OCI-LY3 (cell line): ENCODE measurements at regions not wholly inside any gene's neighbourhood (a gene's known extent, or its start where the extent isn't known, plus 50 kb on each side); places are given as distances from the start of the nearest gene placed in this dataset.

ENCODE experiments used
- H2AFZ ChIP-seq: fragments of 200-600, 300-600 bp; shearing (Covaris generic); 2 replicates; pipeline ENCODE4 v1.6.0; 2014; ENCODE audit warnings: antibody characterized with exemption, low read depth, low read length
- H3K27ac ChIP-seq: fragments of 200-600, 300-600 bp; sonication (generic); 2 replicates; pipeline ENCODE4 v1.5.1; 2014; ENCODE audit warnings: mild to moderate bottlenecking, low read length, moderate library complexity, mixed read lengths
- H3K27me3 ChIP-seq: fragments of 200-600, 300-600 bp; sonication (generic); 2 replicates; pipeline ENCODE4 v1.6.1; 2014; ENCODE audit warnings: low read depth, low read length, mixed read lengths
- H3K36me3 ChIP-seq: fragments of 200-600, 300-600 bp; sonication (generic); replicated peaks from 2 replicates; pipeline ENCODE3; 2014; ENCODE audit warnings: low read depth, low read length, mixed read lengths
- H3K4me1 ChIP-seq: fragments of 300-600, 200-600 bp; sonication (generic); 2 replicates; pipeline ENCODE4 v1.6.1; 2014; ENCODE audit warnings: low read length, mixed read lengths
- H3K4me2 ChIP-seq: fragments of 200-600, 300-600 bp; sonication (generic); 2 replicates; pipeline ENCODE4 v1.6.1; 2014; ENCODE audit warnings: low read length, mixed read lengths
- H3K4me3 ChIP-seq: fragments of 300-600, 200-600 bp; sonication (generic); 2 replicates; pipeline ENCODE4 v1.5.1; 2014; ENCODE audit warnings: antibody characterized with exemption, mild to moderate bottlenecking, low read length, moderate library complexity
- H3K79me2 ChIP-seq: fragments of 300-600, 200-600 bp; shearing (Covaris generic); 2 replicates; pipeline ENCODE4 v1.6.1; 2014; ENCODE audit warnings: mild to moderate bottlenecking, low read length, mixed read lengths
- H3K9ac ChIP-seq: fragments of 300-600, 200-600 bp; shearing (Covaris generic); 2 replicates; pipeline ENCODE4 v1.6.0; 2014; ENCODE audit warnings: mild to moderate bottlenecking, low read length, moderate library complexity
- H3K9me3 ChIP-seq: fragments of 200-600, 300-600 bp; shearing (Covaris generic); 2 replicates; pipeline ENCODE4 v1.6.1; 2014; ENCODE audit warnings: low read length, mixed read lengths; ENCODE audit not compliant: insufficient read depth
- H4K20me1 ChIP-seq: fragments of 200-600, 300-600 bp; sonication (generic); 2 replicates; pipeline ENCODE4 v1.6.1; 2016; ENCODE audit warnings: low read length, mixed read lengths; ENCODE audit not compliant: insufficient read depth
- EZH2phosphoT487 ChIP-seq: fragments of 200-600 bp; shearing (Covaris generic); IDR thresholded peaks from 2 replicates; pipeline ENCODE4 v1.6.1; 2018; ENCODE audit warnings: antibody characterized with exemption, mixed run types, low read depth
- TF ChIP-seq, protein P1 (sequence below): fragments of 200-600, 300-600 bp; sonication (generic); IDR thresholded peaks from 2 replicates; pipeline ENCODE4 v1.5.1; 2014; ENCODE audit warnings: antibody characterized with exemption, low read length, low read depth

DNA sequence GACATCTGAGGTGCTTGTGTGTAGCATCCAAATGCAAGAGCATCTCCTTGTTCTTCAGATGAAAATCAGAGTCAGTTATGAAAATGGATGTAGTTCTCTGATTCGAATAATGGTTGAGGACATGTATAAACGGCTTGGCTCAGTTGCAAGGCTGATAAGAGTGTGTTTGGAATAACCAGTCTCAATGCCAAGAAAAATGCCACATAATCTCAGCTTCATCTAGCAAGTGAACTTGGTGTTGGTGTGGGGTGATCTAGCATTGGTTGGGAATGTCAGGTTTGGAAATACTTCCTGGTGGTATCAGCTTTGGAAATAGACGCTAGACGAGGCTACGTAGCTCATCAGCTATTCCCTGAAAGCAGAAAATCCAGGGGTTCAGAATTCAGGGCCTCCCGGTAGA lies 362.0 kb downstream of the FGF9 start:
- no peaks in the 10 kb centered on the region for H3K36me3 ChIP-seq
- no peaks in the 10 kb centered on the region for H3K4me1 ChIP-seq
- no peak overlapping the region for H3K4me2 ChIP-seq
- no peak overlapping the region for H3K4me3 ChIP-seq
- H3K9ac ChIP-seq, result no peak overlapping the region
- H3K79me2 ChIP-seq, result no peaks in the 10 kb centered on the region
- H4K20me1 ChIP-seq, result no peaks in the 10 kb centered on the region
- peaks cover 3% of the 10 kb centered on the region; the same call in 1 of the 2 replicates for H3K27me3 ChIP-seq
- TF ChIP-seq, protein P1, sequence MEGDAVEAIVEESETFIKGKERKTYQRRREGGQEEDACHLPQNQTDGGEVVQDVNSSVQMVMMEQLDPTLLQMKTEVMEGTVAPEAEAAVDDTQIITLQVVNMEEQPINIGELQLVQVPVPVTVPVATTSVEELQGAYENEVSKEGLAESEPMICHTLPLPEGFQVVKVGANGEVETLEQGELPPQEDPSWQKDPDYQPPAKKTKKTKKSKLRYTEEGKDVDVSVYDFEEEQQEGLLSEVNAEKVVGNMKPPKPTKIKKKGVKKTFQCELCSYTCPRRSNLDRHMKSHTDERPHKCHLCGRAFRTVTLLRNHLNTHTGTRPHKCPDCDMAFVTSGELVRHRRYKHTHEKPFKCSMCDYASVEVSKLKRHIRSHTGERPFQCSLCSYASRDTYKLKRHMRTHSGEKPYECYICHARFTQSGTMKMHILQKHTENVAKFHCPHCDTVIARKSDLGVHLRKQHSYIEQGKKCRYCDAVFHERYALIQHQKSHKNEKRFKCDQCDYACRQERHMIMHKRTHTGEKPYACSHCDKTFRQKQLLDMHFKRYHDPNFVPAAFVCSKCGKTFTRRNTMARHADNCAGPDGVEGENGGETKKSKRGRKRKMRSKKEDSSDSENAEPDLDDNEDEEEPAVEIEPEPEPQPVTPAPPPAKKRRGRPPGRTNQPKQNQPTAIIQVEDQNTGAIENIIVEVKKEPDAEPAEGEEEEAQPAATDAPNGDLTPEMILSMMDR, result no peak
- TF ChIP-seq EZH2phosphoT487, result no peak
- no peak overlapping the region for H2AFZ ChIP-seq
- no peak overlapping the region for H3K27ac ChIP-seq
- H3K9me3 ChIP-seq, result no peaks in the 10 kb centered on the region

GRCh38 chr13:22039961-22040360 lies 369.1 kb downstream of the FGF9 start:
- no peaks in the 10 kb centered on the region for H3K36me3 ChIP-seq
- H3K4me2 ChIP-seq, result no peak overlapping the region
- no peak overlapping the region for H2AFZ ChIP-seq
- no peak overlapping the region for H3K9ac ChIP-seq
- H3K9me3 ChIP-seq, result no peaks in the 10 kb centered on the region
- H4K20me1 ChIP-seq, result no peaks in the 10 kb centered on the region
- TF ChIP-seq, protein P1, result no peak
- no peak for TF ChIP-seq EZH2phosphoT487
- H3K27ac ChIP-seq, result no peak overlapping the region
- no peaks in the 10 kb centered on the region for H3K27me3 ChIP-seq
- no peaks in the 10 kb centered on the region for H3K79me2 ChIP-seq
- no peaks in the 10 kb centered on the region for H3K4me1 ChIP-seq
- no peak overlapping the region for H3K4me3 ChIP-seq

- Histone ChIP-seq H3K9ac (no peak overlapping the region), H3K27me3 (no peaks in the 10 kb centered on the region), H3K27ac (no peak overlapping the region), H3K4me1 (no peaks in the 10 kb centered on the region), H3K4me2 (no peak overlapping the region), H3K9me3 (no peaks in the 10 kb centered on the region), H3K36me3 (no peaks in the 10 kb centered on the region), H2AFZ (no peak overlapping the region), H3K4me3 (no peak overlapping the region), H3K79me2 (no peaks in the 10 kb centered on the region), H4K20me1 (no peaks in the 10 kb centered on the region)
- TF ChIP-seq, protein P1, result no peak
- TF ChIP-seq EZH2phosphoT487, result no peak
Measured at GRCh38 chr13:22040810-22041364, 370.0 kb downstream of the FGF9 start.

- Histone ChIP-seq H3K27me3 (no peaks in the 10 kb centered on the region), H4K20me1 (no peaks in the 10 kb centered on the region), H3K79me2 (no peaks in the 10 kb centered on the region), H3K9ac (no peak overlapping the region), H3K27ac (no peak overlapping the region), H3K4me1 (no peaks in the 10 kb centered on the region), H3K9me3 (no peaks in the 10 kb centered on the region), H3K4me2 (no peak overlapping the region), H2AFZ (no peak overlapping the region), H3K36me3 (no peaks in the 10 kb centered on the region), H3K4me3 (no peak overlapping the region)
- no peak for TF ChIP-seq EZH2phosphoT487
- TF ChIP-seq, protein P1, result no peak
Measured at GRCh38 chr13:22041741-22042140, 370.9 kb downstream of the FGF9 start.
